Fibroblast of lung (primary cell): ENCODE measurements at regions not wholly inside any gene's neighbourhood (a gene's known extent, or its start where the extent isn't known, plus 50 kb on each side); places are given as distances from the start of the nearest gene placed in this dataset.

Experiments
- DNase-seq, 2 donors: peaks; one replicate each; pipeline versions ENCODE4 v3.0.0 to v3.0.0-alpha.2; 2010; ENCODE audit warnings: low read depth in 2 of 2
- H2AFZ ChIP-seq: 2 replicates; pipeline ENCODE4 v1.5.1; 2012; ENCODE audit warnings: low read length, control low read depth, inconsistent platforms
- H3K27ac ChIP-seq: 2 replicates; pipeline ENCODE4 v1.5.1; 2011; ENCODE audit warnings: low read length, control low read depth; ENCODE audit not compliant: insufficient read depth
- H3K27me3 ChIP-seq: 2 replicates; pipeline ENCODE4 v1.5.1; 2011; ENCODE audit warnings: mild to moderate bottlenecking, low read length; ENCODE audit not compliant: control insufficient read depth, insufficient read depth
- H3K36me3 ChIP-seq: 2 replicates; pipeline ENCODE4 v1.5.1; 2011; ENCODE audit warnings: low read length; ENCODE audit not compliant: control insufficient read depth, insufficient read depth
- H3K4me1 ChIP-seq: 2 replicates; pipeline ENCODE4 v1.5.1; 2011; ENCODE audit warnings: low read length; ENCODE audit not compliant: control insufficient read depth, insufficient read depth; ENCODE audit errors: extremely low read depth
- H3K4me2 ChIP-seq: 2 replicates; pipeline ENCODE4 v1.5.1; 2011; ENCODE audit warnings: low read length, control low read depth; ENCODE audit not compliant: insufficient read depth; ENCODE audit errors: extremely low read depth
- H3K4me3 ChIP-seq, 4 experiments: fragments of 200-600 bp in 1 of 4; sonication (generic) in 1 of 4; replicated peaks in 1 of 4; 2 replicates each; pipeline ENCODE4 v1.5.1; 2011 to 2016; ENCODE audit warnings: low read length in 4 of 4, low read depth in 3 of 4, mild to moderate bottlenecking in 3 of 4, control low read depth in 2 of 4, inconsistent platforms in 1 of 4, mixed read lengths in 1 of 4; ENCODE audit not compliant: insufficient read depth in 1 of 4; ENCODE audit errors: control extremely low read depth in 1 of 4
- H3K79me2 ChIP-seq: 2 replicates; pipeline ENCODE4 v1.5.1; 2012; ENCODE audit warnings: mild to moderate bottlenecking, low read length, inconsistent platforms; ENCODE audit not compliant: control insufficient read depth, insufficient read depth
- H3K9ac ChIP-seq: 2 replicates; pipeline ENCODE4 v1.5.1; 2011; ENCODE audit warnings: mild to moderate bottlenecking, low read length, control low read depth; ENCODE audit not compliant: insufficient read depth
- H3K9me3 ChIP-seq: 2 replicates; pipeline ENCODE4 v1.5.1; 2012; ENCODE audit warnings: low read depth, low read length; ENCODE audit not compliant: control insufficient read depth, insufficient read depth
- H4K20me1 ChIP-seq: 2 replicates; pipeline ENCODE4 v1.5.1; 2011; ENCODE audit warnings: low read length; ENCODE audit not compliant: control insufficient read depth, insufficient read depth; ENCODE audit errors: extremely low read depth
- CTCF ChIP-seq, 2 donors: IDR thresholded peaks in 1 of 2; conservative IDR thresholded peaks in 1 of 2; 1 replicate in 1 of 2; 2 replicates in 1 of 2; pipeline ENCODE4 v1.5.1; 2011 to 2012; ENCODE audit warnings: low read length in 2 of 2, control low read depth in 1 of 2, inconsistent platforms in 1 of 2, low read depth in 1 of 2, mild to moderate bottlenecking in 1 of 2
- EZH2 ChIP-seq: IDR thresholded peaks from 2 replicates; pipeline ENCODE4 v1.5.1; 2012; ENCODE audit warnings: low read length, control low read depth, mild to moderate bottlenecking; ENCODE audit errors: missing control alignments

- Histone ChIP-seq H3K4me1 (no peaks in the 10 kb centered on the region), H2AFZ (no peak overlapping the region), H3K36me3 (no peaks in the 10 kb centered on the region), H4K20me1 (no peaks in the 10 kb centered on the region), H3K27me3 (no peaks in the 10 kb centered on the region), H3K79me2 (no peaks in the 10 kb centered on the region), H3K4me2 (no peak overlapping the region), H3K27ac (no peak overlapping the region), H3K4me3 (no peak overlapping the region), H3K9me3 (no peaks in the 10 kb centered on the region), H3K9ac (no peak overlapping the region)
- TF ChIP-seq CTCF (conservative IDR thresholded peaks at IDR 0.05 in 1 of 2, IDR thresholded peaks at IDR 0.05 in 1 of 2; ENCODE audit: low read depth in 1 of 2, low read length in 2 of 2) (no peak), EZH2 (no peak)
- DNase-seq = peak in 1 of 2 donors; percentile 26
These were observed 66.8 kb upstream of the HMGN3 start for GRCh38 chr6:79301290-79301689.

GRCh38 chr6:79296211-79296610, 61.7 kb upstream of the HMGN3 start:
- DNase-seq = no peak
- TF ChIP-seq EZH2 = no peak
- no peak for TF ChIP-seq CTCF (conservative IDR thresholded peaks at IDR 0.05 in 1 of 2, IDR thresholded peaks at IDR 0.05 in 1 of 2; ENCODE audit: low read depth in 1 of 2, low read length in 2 of 2)
- Histone ChIP-seq H3K79me2 (no peaks in the 10 kb centered on the region), H4K20me1 (no peaks in the 10 kb centered on the region), H3K4me3 (no peak overlapping the region), H3K4me2 (no peak overlapping the region), H3K27ac (no peak overlapping the region), H3K27me3 (no peaks in the 10 kb centered on the region), H3K9ac (no peak overlapping the region), H2AFZ (no peak overlapping the region), H3K9me3 (no peaks in the 10 kb centered on the region), H3K36me3 (no peaks in the 10 kb centered on the region), H3K4me1 (no peaks in the 10 kb centered on the region)
